SK-N-SH (cell line): ENCODE measurements at regions not wholly inside any gene's neighbourhood (a gene's known extent, or its start where the extent isn't known, plus 50 kb on each side); places are given as distances from the start of the nearest gene placed in this dataset.

Source experiments
- CTCF ChIP-seq: fragments of 200-600 bp; sonication (generic); IDR thresholded peaks from 2 replicates; pipeline ENCODE4 v1.6.1; 2017; ENCODE audit warnings: antibody characterized with exemption, mild to moderate bottlenecking, moderate library complexity
- EP300 ChIP-seq, 2 experiments: IDR thresholded peaks; 2 replicates each; pipeline versions ENCODE4 v1.4.0 to v1.6.1; 2012; ENCODE audit warnings: borderline replicate concordance in 1 of 2, low read depth in 1 of 2, low read length in 1 of 2
- EZH2phosphoT487 ChIP-seq: fragments of 200-600 bp; sonication (generic); IDR thresholded peaks from 2 replicates; pipeline ENCODE4 v1.6.1; 2017; ENCODE audit warnings: low read depth, mixed run types, mild to moderate bottlenecking, antibody characterized with exemption, moderate library complexity, borderline replicate concordance
- POLR2AphosphoS5 ChIP-seq: IDR thresholded peaks from 2 replicates; pipeline ENCODE4 v1.6.1; 2012; ENCODE audit warnings: low read depth, low read length
- RAD21 ChIP-seq: IDR thresholded peaks from 2 replicates; pipeline ENCODE4 v1.6.1; 2012; ENCODE audit warnings: mild to moderate bottlenecking, low read length
- SIN3A ChIP-seq: IDR thresholded peaks from 2 replicates; pipeline ENCODE4 v1.6.1; 2012; ENCODE audit warnings: low read depth, mild to moderate bottlenecking, low read length, moderate library complexity, borderline replicate concordance
- TAF1 ChIP-seq: IDR thresholded peaks from 2 replicates; pipeline ENCODE4 v1.6.1; 2012; ENCODE audit warnings: low read depth, mild to moderate bottlenecking, low read length, moderate library complexity, borderline replicate concordance
- TF ChIP-seq, protein P1 (sequence below): IDR thresholded peaks from 2 replicates; pipeline ENCODE4 v1.4.0; 2012; ENCODE audit warnings: low read depth, borderline replicate concordance

DNA sequence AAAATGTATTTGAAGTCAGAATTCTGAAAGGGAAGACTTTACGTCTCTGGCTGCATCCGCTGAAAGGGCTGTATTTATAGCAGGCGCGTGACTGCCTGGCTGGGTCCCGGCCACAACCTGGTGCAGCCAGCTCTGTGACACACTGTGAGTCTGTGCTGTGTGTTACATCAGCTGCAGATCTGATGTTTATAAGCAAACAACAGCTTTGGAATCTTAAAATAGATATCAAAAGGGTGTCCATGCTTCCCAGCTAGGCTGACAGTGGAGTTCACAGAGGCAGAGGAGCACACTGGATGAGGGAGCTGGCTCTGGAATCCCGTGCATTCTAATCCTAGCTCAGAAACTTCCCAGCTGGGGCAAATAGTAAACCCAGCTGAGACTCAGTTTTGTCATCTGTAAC, 433.4 kb upstream of the BRINP1 start:
- TF ChIP-seq EP300 (IDR thresholded peaks at IDR 0.05; ENCODE audit: borderline replicate concordance in 1 of 2, low read depth in 1 of 2, low read length in 1 of 2) (no peak), POLR2AphosphoS5 (no peak), EZH2phosphoT487 (no peak), CTCF (no peak), TAF1 (no peak), RAD21 (no peak), SIN3A (no peak)
- TF ChIP-seq, protein P1, sequence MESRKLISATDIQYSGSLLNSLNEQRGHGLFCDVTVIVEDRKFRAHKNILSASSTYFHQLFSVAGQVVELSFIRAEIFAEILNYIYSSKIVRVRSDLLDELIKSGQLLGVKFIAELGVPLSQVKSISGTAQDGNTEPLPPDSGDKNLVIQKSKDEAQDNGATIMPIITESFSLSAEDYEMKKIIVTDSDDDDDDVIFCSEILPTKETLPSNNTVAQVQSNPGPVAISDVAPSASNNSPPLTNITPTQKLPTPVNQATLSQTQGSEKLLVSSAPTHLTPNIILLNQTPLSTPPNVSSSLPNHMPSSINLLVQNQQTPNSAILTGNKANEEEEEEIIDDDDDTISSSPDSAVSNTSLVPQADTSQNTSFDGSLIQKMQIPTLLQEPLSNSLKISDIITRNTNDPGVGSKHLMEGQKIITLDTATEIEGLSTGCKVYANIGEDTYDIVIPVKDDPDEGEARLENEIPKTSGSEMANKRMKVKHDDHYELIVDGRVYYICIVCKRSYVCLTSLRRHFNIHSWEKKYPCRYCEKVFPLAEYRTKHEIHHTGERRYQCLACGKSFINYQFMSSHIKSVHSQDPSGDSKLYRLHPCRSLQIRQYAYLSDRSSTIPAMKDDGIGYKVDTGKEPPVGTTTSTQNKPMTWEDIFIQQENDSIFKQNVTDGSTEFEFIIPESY: no peak
